Endodermal cell (in vitro differentiated cells): ENCODE measurements at regions not wholly inside any gene's neighbourhood (a gene's known extent, or its start where the extent isn't known, plus 50 kb on each side); places are given as distances from the start of the nearest gene placed in this dataset.

Source experiments
- DNase-seq: peaks from one replicate; pipeline ENCODE4 v3.0.0-alpha.2; 2017
- H3K27ac ChIP-seq: 2 replicates; pipeline ENCODE4 v1.5.1; 2013; ENCODE audit warnings: mild to moderate bottlenecking, low read depth, low read length, moderate library complexity
- H3K27me3 ChIP-seq: 2 replicates; pipeline ENCODE4 v1.6.1; 2013; ENCODE audit warnings: mild to moderate bottlenecking, low read length, moderate library complexity; ENCODE audit not compliant: insufficient read depth, control insufficient read depth, poor library complexity, severe bottlenecking
- H3K36me3 ChIP-seq: 2 replicates; pipeline ENCODE4 v1.7.0; 2013; ENCODE audit warnings: mild to moderate bottlenecking, low read length, moderate library complexity; ENCODE audit not compliant: control insufficient read depth, insufficient read depth
- H3K4me1 ChIP-seq: one replicate; pipeline ENCODE4 v1.7.0; 2013; ENCODE audit warnings: low read length; ENCODE audit not compliant: control insufficient read depth, insufficient read depth
- H3K4me3 ChIP-seq: 2 replicates; pipeline ENCODE4 v1.5.1; 2013; ENCODE audit warnings: mild to moderate bottlenecking, low read length, moderate library complexity
- H3K9ac ChIP-seq: 2 replicates; pipeline ENCODE4 v1.6.1; 2013; ENCODE audit warnings: mild to moderate bottlenecking, low read length, moderate library complexity; ENCODE audit not compliant: poor library complexity, severe bottlenecking; ENCODE audit errors: extremely low read depth
- H3K9me3 ChIP-seq: 2 replicates; pipeline ENCODE4 v1.6.1; 2013; ENCODE audit warnings: mild to moderate bottlenecking, low read length, moderate library complexity; ENCODE audit not compliant: control insufficient read depth
- H3K27ac Mint-ChIP-seq: 2 replicates; pipeline ENCODE4 v1.8.0; 2020; ENCODE audit warnings: mixed read lengths
- H3K27me3 Mint-ChIP-seq: 2 replicates; pipeline ENCODE4 v1.8.0; 2021; ENCODE audit warnings: mild to moderate bottlenecking, mixed read lengths; ENCODE audit not compliant: insufficient read depth
- H3K36me3 Mint-ChIP-seq: 2 replicates; pipeline ENCODE4 v1.8.0; 2020; ENCODE audit warnings: low read depth, mixed read lengths
- H3K4me1 Mint-ChIP-seq: 2 replicates; pipeline ENCODE4 v1.8.0; 2020; ENCODE audit warnings: mixed read lengths
- H3K4me3 Mint-ChIP-seq: 2 replicates; pipeline ENCODE4 v1.8.0; 2020; ENCODE audit warnings: mild to moderate bottlenecking, moderate library complexity, mixed read lengths
- H3K9me3 Mint-ChIP-seq: 2 replicates; pipeline ENCODE4 v1.8.0; 2020; ENCODE audit warnings: mild to moderate bottlenecking, mixed read lengths
- WGBS, 2 experiments: methylation state at CpG; one replicate each; pipeline versions ENCODE4 v1.1.5 to v1.1.7; 2013; ENCODE audit warnings: missing lambda C conversion rate in 2 of 2, mixed read lengths in 1 of 2; ENCODE audit not compliant: insufficient coverage in 1 of 2, insufficient read length in 1 of 2; 5-methylcytosine and 5-hydroxymethylcytosine counted together
- TF ChIP-seq, protein P1 (sequence below): fragments of 200-600 bp; sonication (generic); conservative IDR thresholded peaks from 2 replicates; pipeline ENCODE4 v1.5.0; 2021; ENCODE audit warnings: antibody characterized with exemption, mild to moderate bottlenecking

DNA sequence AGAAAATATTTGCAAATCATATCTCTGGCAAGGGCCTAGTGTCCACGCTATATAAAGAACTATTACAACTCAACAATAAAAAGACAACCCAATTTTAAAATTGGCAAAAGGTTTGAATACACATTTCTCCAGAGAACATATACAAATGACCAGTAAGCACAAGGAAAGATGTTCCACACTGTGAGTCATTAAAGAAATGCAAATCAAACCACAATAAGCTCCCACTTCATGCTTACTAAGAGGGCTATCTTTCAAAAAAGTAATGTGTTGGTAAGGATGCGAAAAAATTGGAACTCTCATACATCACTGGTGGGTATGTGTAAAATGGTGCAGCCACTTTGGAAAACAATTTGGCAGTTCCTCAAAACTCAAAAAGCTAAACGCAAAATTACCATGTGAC lies 884.0 kb upstream of the INTU start:
- no peak overlapping the region for H3K27ac Mint-ChIP-seq
- H3K9me3 ChIP-seq: peaks cover 14% of the 10 kb centered on the region
- H3K27me3 Mint-ChIP-seq: no peaks in the 10 kb centered on the region
- peaks cover 5% of the 10 kb centered on the region for H3K4me1 ChIP-seq
- H3K4me3 Mint-ChIP-seq: no peak overlapping the region
- WGBS, 2 experiments: 82% methylated on average over 3 of the region's 3 CpGs; no CpG with 5 or more reads in 1 of the 2 experiments
- H3K9me3 Mint-ChIP-seq: peaks cover 17% of the 10 kb centered on the region
- H3K36me3 ChIP-seq: no peaks in the 10 kb centered on the region
- no peak overlapping the region for H3K27ac ChIP-seq
- no peak overlapping the region for H3K9ac ChIP-seq
- H3K4me1 Mint-ChIP-seq: peaks cover 10% of the 10 kb centered on the region
- no peak for DNase-seq
- H3K4me3 ChIP-seq: no peak overlapping the region
- H3K27me3 ChIP-seq: no peaks in the 10 kb centered on the region
- TF ChIP-seq, protein P1, sequence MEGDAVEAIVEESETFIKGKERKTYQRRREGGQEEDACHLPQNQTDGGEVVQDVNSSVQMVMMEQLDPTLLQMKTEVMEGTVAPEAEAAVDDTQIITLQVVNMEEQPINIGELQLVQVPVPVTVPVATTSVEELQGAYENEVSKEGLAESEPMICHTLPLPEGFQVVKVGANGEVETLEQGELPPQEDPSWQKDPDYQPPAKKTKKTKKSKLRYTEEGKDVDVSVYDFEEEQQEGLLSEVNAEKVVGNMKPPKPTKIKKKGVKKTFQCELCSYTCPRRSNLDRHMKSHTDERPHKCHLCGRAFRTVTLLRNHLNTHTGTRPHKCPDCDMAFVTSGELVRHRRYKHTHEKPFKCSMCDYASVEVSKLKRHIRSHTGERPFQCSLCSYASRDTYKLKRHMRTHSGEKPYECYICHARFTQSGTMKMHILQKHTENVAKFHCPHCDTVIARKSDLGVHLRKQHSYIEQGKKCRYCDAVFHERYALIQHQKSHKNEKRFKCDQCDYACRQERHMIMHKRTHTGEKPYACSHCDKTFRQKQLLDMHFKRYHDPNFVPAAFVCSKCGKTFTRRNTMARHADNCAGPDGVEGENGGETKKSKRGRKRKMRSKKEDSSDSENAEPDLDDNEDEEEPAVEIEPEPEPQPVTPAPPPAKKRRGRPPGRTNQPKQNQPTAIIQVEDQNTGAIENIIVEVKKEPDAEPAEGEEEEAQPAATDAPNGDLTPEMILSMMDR: no peak
- H3K36me3 Mint-ChIP-seq: peaks cover 4% of the 10 kb centered on the region

DNA sequence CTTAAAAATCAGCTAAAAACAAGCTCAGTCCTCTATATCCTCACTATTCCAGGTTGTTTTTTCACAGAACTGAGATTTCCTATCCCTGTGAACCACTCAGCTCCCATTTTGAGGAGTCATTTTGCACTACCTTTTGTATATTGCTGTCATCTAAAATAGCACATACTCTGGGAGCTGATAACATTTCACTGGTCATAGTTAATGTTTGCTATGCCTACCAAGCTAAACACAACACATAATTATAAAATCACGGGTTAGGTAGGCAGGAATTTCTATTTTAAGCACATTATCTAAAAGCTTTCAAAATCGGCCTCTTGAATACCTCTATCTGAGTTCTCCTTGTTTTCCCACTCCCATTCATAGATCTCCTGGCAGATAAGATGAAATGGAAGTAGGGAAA lies 882.0 kb upstream of the INTU start:
- TF ChIP-seq, protein P1: no peak
- Mint-ChIP-seq H3K4me3 (no peak overlapping the region), H3K36me3 (peaks cover 4% of the 10 kb centered on the region), H3K4me1 (peaks cover 10% of the 10 kb centered on the region), H3K9me3 (peaks cover 11% of the 10 kb centered on the region), H3K27ac (no peak overlapping the region), H3K27me3 (no peaks in the 10 kb centered on the region)
- peaks cover 7% of the 10 kb centered on the region for H3K9me3 ChIP-seq
- no peak overlapping the region for H3K9ac ChIP-seq
- no peak for DNase-seq
- no peaks in the 10 kb centered on the region for H3K36me3 ChIP-seq
- H3K4me1 ChIP-seq: peaks cover 5% of the 10 kb centered on the region
- WGBS, 2 experiments: 75% methylated on average over 2 of the region's 2 CpGs; no CpG with 5 or more reads in 1 of the 2 experiments
- no peak overlapping the region for H3K27ac ChIP-seq
- no peak overlapping the region for H3K4me3 ChIP-seq
- no peaks in the 10 kb centered on the region for H3K27me3 ChIP-seq

DNA sequence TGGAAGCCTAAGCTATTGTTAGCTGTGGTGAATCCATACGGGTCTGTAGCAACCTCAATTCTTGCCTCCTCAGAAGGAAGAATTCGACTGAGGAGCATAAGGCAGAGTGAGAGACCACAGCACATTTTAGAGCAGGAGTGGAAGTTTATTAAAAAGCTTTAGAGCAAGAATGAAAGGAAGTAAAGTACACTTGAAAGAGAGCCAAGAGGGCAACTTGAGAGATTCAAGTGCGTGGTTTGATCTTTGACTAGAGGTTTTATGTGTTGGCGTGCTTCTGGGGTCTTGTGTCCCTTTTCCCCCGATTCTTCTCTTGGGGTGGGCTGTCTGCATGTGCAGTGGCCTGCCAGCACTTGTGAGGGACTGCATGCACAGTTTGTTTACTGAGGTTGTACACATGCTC lies 880.6 kb upstream of the INTU start:
- no peak overlapping the region for H3K27ac Mint-ChIP-seq
- no peak overlapping the region for H3K4me3 Mint-ChIP-seq

More for the DNA sequence above, 880.6 kb upstream of the INTU start:
- peaks cover 5% of the 10 kb centered on the region for H3K4me1 ChIP-seq
- Mint-ChIP-seq H3K4me1 (peaks cover 10% of the 10 kb centered on the region), H3K9me3 (peaks cover 2% of the 10 kb centered on the region), H3K36me3 (no peaks in the 10 kb centered on the region), H3K27me3 (no peaks in the 10 kb centered on the region)
- H3K4me3 ChIP-seq: no peak overlapping the region
- H3K9ac ChIP-seq: no peak overlapping the region
- H3K27me3 ChIP-seq: no peaks in the 10 kb centered on the region
- TF ChIP-seq, protein P1: no peak
- 88 to 94% methylated on average over 4 to 5 of the region's 5 CpGs for WGBS, 2 experiments
- no peak for DNase-seq
- no peak overlapping the region for H3K27ac ChIP-seq
- no peaks in the 10 kb centered on the region for H3K36me3 ChIP-seq
- no peaks in the 10 kb centered on the region for H3K9me3 ChIP-seq
